Liver (tissue), 8 donors: ENCODE measurements at regions not wholly inside any gene's neighbourhood (a gene's known extent, or its start where the extent isn't known, plus 50 kb on each side); places are given as distances from the start of the nearest gene placed in this dataset.

Experiments
- DNase-seq: peaks from one replicate; pipeline ENCODE4 v3.0.0-alpha.2; 2017; ENCODE audit warnings: low spot score
- H3K27ac ChIP-seq, 2 donors: one replicate each; pipeline ENCODE4 v1.7.0; 2013; ENCODE audit warnings: inconsistent platforms in 2 of 2, low read length in 2 of 2, control low read depth in 1 of 2, low read depth in 1 of 2, mild to moderate bottlenecking in 1 of 2
- H3K27me3 ChIP-seq, 4 donors: one replicate each; pipeline versions ENCODE4 v1.6.1 to v1.7.0; 2013; ENCODE audit warnings: low read length in 3 of 4, inconsistent platforms in 1 of 4, mild to moderate bottlenecking in 1 of 4, moderate library complexity in 1 of 4; ENCODE audit not compliant: control insufficient read depth in 4 of 4, insufficient read depth in 4 of 4
- H3K36me3 ChIP-seq, 4 donors: one replicate each; pipeline versions ENCODE4 v1.6.1 to v1.7.0; 2013; ENCODE audit warnings: low read length in 3 of 4, mild to moderate bottlenecking in 3 of 4, low read depth in 1 of 4, moderate library complexity in 1 of 4; ENCODE audit not compliant: control insufficient read depth in 4 of 4, insufficient read depth in 3 of 4
- H3K4me1 ChIP-seq, 4 donors: one replicate each; pipeline versions ENCODE4 v1.6.1 to v1.7.0; 2013; ENCODE audit warnings: low read length in 3 of 4, mild to moderate bottlenecking in 3 of 4, moderate library complexity in 1 of 4; ENCODE audit not compliant: control insufficient read depth in 4 of 4, insufficient read depth in 4 of 4
- H3K4me3 ChIP-seq, 3 donors: one replicate each; pipeline versions ENCODE4 v1.6.1 to v1.7.0; 2013; ENCODE audit warnings: low read length in 3 of 3, control low read depth in 1 of 3, low read depth in 1 of 3, mild to moderate bottlenecking in 1 of 3
- H3K9ac ChIP-seq, 2 donors: one replicate each; pipeline ENCODE4 v1.7.0; 2013; ENCODE audit warnings: low read length in 2 of 2, mild to moderate bottlenecking in 2 of 2, moderate library complexity in 2 of 2, control low read depth in 1 of 2, low read depth in 1 of 2
- H3K9me3 ChIP-seq, 4 donors: one replicate each; pipeline versions ENCODE4 v1.6.1 to v1.7.0; 2013; ENCODE audit warnings: low read length in 3 of 4; ENCODE audit not compliant: control insufficient read depth in 4 of 4
- ATF3 ChIP-seq: IDR thresholded peaks from 2 replicates; pipeline ENCODE4 v1.6.1; 2016; ENCODE audit warnings: antibody characterized with exemption
- CTCF ChIP-seq: fragments of 150-350 bp; IDR thresholded peaks from 2 replicates; pipeline ENCODE4 v1.5.1; 2017; ENCODE audit warnings: improper control_type of control experiment, low read depth, low read length; ENCODE audit not compliant: missing input control
- EGR1 ChIP-seq, 2 donors: IDR thresholded peaks; 2 replicates each; pipeline ENCODE4 v1.6.1; 2016 to 2018; ENCODE audit warnings: antibody characterized with exemption in 2 of 2, low read depth in 2 of 2
- FOXA1 ChIP-seq: IDR thresholded peaks from 2 replicates; pipeline ENCODE4 v1.6.1; 2016; ENCODE audit warnings: antibody characterized with exemption
- FOXA2 ChIP-seq: IDR thresholded peaks from 2 replicates; pipeline ENCODE4 v1.6.1; 2016; ENCODE audit warnings: antibody characterized with exemption
- GABPA ChIP-seq, 2 donors: IDR thresholded peaks in 1 of 2; conservative IDR thresholded peaks in 1 of 2; 2 replicates each; pipeline ENCODE4 v1.6.1; 2016; ENCODE audit warnings: antibody characterized with exemption in 2 of 2, mild to moderate bottlenecking in 1 of 2, moderate library complexity in 1 of 2
- HNF4A ChIP-seq, 2 donors: conservative IDR thresholded peaks; 2 replicates each; pipeline ENCODE4 v1.6.1; 2016; ENCODE audit warnings: antibody characterized with exemption in 2 of 2, mild to moderate bottlenecking in 2 of 2
- HNF4G ChIP-seq: IDR thresholded peaks from 2 replicates; pipeline ENCODE4 v1.6.1; 2016; ENCODE audit warnings: antibody characterized with exemption
- JUND ChIP-seq, 2 donors: IDR thresholded peaks; 2 replicates each; pipeline ENCODE4 v1.6.1; 2016; ENCODE audit warnings: antibody characterized with exemption in 2 of 2
- MAX ChIP-seq: IDR thresholded peaks from 2 replicates; pipeline ENCODE4 v1.6.1; 2016; ENCODE audit warnings: antibody characterized with exemption
- NR2F2 ChIP-seq: IDR thresholded peaks from 2 replicates; pipeline ENCODE4 v1.6.1; 2016; ENCODE audit warnings: antibody characterized with exemption
- RAD21 ChIP-seq, 2 donors: IDR thresholded peaks; 2 replicates each; pipeline ENCODE4 v1.6.1; 2016; ENCODE audit warnings: antibody characterized with exemption in 2 of 2, mild to moderate bottlenecking in 2 of 2
- REST ChIP-seq: IDR thresholded peaks from 2 replicates; pipeline ENCODE4 v1.6.1; 2016; ENCODE audit warnings: antibody characterized with exemption, mild to moderate bottlenecking
- RXRA ChIP-seq, 2 donors: IDR thresholded peaks; 2 replicates each; pipeline ENCODE4 v1.6.1; 2017 to 2018; ENCODE audit warnings: antibody characterized with exemption in 2 of 2, mild to moderate bottlenecking in 1 of 2
- SP1 ChIP-seq: IDR thresholded peaks from 2 replicates; pipeline ENCODE4 v1.6.1; 2018; ENCODE audit warnings: antibody characterized with exemption, mild to moderate bottlenecking
- TAF1 ChIP-seq: conservative IDR thresholded peaks from 2 replicates; pipeline ENCODE4 v1.6.1; 2016; ENCODE audit warnings: antibody characterized with exemption, mild to moderate bottlenecking
- YY1 ChIP-seq: IDR thresholded peaks from 2 replicates; pipeline ENCODE4 v1.6.1; 2016; ENCODE audit warnings: antibody characterized with exemption, mild to moderate bottlenecking
- ZBTB33 ChIP-seq: IDR thresholded peaks from 2 replicates; pipeline ENCODE4 v1.6.1; 2016; ENCODE audit warnings: antibody characterized with exemption
- WGBS: extraction: QIAGEN DNeasy Blood & Tissue Kit; methylation state at CpG from one replicate; pipeline ENCODE4 v1.1.7; 2013; 5-methylcytosine and 5-hydroxymethylcytosine counted together
- donor health status: healthy.
- donor health status: healthy.
- donor health status: healthy.
- donor health status: healthy.
- donor health status: healthy.

- Histone ChIP-seq H3K27ac (no peak overlapping the region), H3K9me3 (no peaks in the 10 kb centered on the region), H3K9ac (no peak overlapping the region), H3K4me3 (no peak overlapping the region), H3K36me3 (no peaks in the 10 kb centered on the region), H3K4me1 (no peaks in the 10 kb centered on the region), H3K27me3 (peaks cover 0 to 10% (median under 1%) of the 10 kb centered on the region in 4 donors)
- 88% methylated on average over 10 of the region's 10 CpGs for WGBS
- DNase-seq = no peak
- no peak for TF ChIP-seq JUND (IDR thresholded peaks at IDR 0.05)
- no peak for TF ChIP-seq MAX
- TF ChIP-seq HNF4A (conservative IDR thresholded peaks at IDR 0.05) = no peak
- no peak for TF ChIP-seq ZBTB33
- no peak for TF ChIP-seq REST
- TF ChIP-seq NR2F2 = no peak
- no peak for TF ChIP-seq FOXA1
- no peak for TF ChIP-seq EGR1 (IDR thresholded peaks at IDR 0.05; ENCODE audit: low read depth in 2 of 2)
- TF ChIP-seq GABPA (IDR thresholded peaks at IDR 0.05 in 1 of 2, conservative IDR thresholded peaks at IDR 0.05 in 1 of 2) = no peak
- TF ChIP-seq CTCF = no peak
- no peak for TF ChIP-seq TAF1
- no peak for TF ChIP-seq YY1
- TF ChIP-seq SP1 = no peak
- no peak for TF ChIP-seq HNF4G
- no peak for TF ChIP-seq RXRA (IDR thresholded peaks at IDR 0.05)
- no peak for TF ChIP-seq ATF3
- no peak for TF ChIP-seq FOXA2
- no peak for TF ChIP-seq RAD21 (IDR thresholded peaks at IDR 0.05)
Measured at GRCh38 chr19:30678168-30678567, 306.0 kb downstream of the ZNF536 start.

GRCh38 chr19:30677702-30678101, 305.5 kb downstream of the ZNF536 start:
- no peaks in the 10 kb centered on the region for H3K9me3 ChIP-seq
- no peak for DNase-seq
- H3K4me3 ChIP-seq = no peak overlapping the region
- peaks cover 0 to 10% (median under 1%) of the 10 kb centered on the region in 4 donors for H3K27me3 ChIP-seq
- no peaks in the 10 kb centered on the region for H3K36me3 ChIP-seq
- no peak overlapping the region for H3K9ac ChIP-seq
- WGBS = 75% methylated on average over 6 of the region's 6 CpGs
- no peaks in the 10 kb centered on the region for H3K4me1 ChIP-seq
- H3K27ac ChIP-seq = no peak overlapping the region
- TF ChIP-seq HNF4G (no peak), MAX (no peak), HNF4A (conservative IDR thresholded peaks at IDR 0.05) (no peak), RAD21 (IDR thresholded peaks at IDR 0.05) (no peak), RXRA (IDR thresholded peaks at IDR 0.05) (no peak), TAF1 (no peak), ATF3 (no peak), JUND (IDR thresholded peaks at IDR 0.05) (no peak), YY1 (no peak), EGR1 (IDR thresholded peaks at IDR 0.05; ENCODE audit: low read depth in 2 of 2) (no peak), REST (no peak), GABPA (IDR thresholded peaks at IDR 0.05 in 1 of 2, conservative IDR thresholded peaks at IDR 0.05 in 1 of 2) (no peak)
